ENCODE measurements at regions not wholly inside any gene's neighbourhood (a gene's known extent, or its start where the extent isn't known, plus 50 kb on each side); places are given as distances from the start of the nearest gene placed in this dataset.

- H3K27me3 ChIP-seq (replicated peaks; ENCODE audit: control insufficient read depth, insufficient read depth, low read length): no peaks in the 10 kb centered on the region
- ChIA-PET CTCF (no interaction called here), POLR2A (no interaction called here)
- H3K4me3 Mint-ChIP-seq (ENCODE audit: unreplicated experiment): no peak overlapping the region
- no peak overlapping the region for H3K27ac Mint-ChIP-seq (ENCODE audit: unreplicated experiment)
- no peak for TF ChIP-seq CTCF (IDR thresholded peaks at IDR 0.05; ENCODE audit: insufficient read depth in 1 of 2, low read depth in 1 of 2, low read length in 1 of 2, severe bottlenecking in 1 of 2, unreplicated experiment in 1 of 2)
- H3K27me3 Mint-ChIP-seq (ENCODE audit: insufficient read depth, unreplicated experiment): peaks cover 3% of the 10 kb centered on the region
- H3K4me3 ChIP-seq (ENCODE audit: low read depth, low read length): no peak overlapping the region
- H3K36me3 ChIP-seq (ENCODE audit: control insufficient read depth, insufficient read depth, low read length): no peaks in the 10 kb centered on the region
- no peak for DNase-seq
- H3K4me1 ChIP-seq: no peaks in the 10 kb centered on the region
- BruUV-seq (replicated peaks): no TSS peak
- no peaks in the 10 kb centered on the region for H3K9me3 ChIP-seq
- no peaks in the 10 kb centered on the region for H3K4me1 Mint-ChIP-seq (ENCODE audit: low read depth, unreplicated experiment)
- intact Hi-C loops (cut with micrococcal nuclease; ENCODE audit: unreplicated experiment): no loop called here
- no peaks in the 10 kb centered on the region for H3K36me3 Mint-ChIP-seq (ENCODE audit: insufficient read depth, unreplicated experiment)
- H3K9me3 Mint-ChIP-seq (ENCODE audit: unreplicated experiment): no peaks in the 10 kb centered on the region
Measured at GRCh38 chr4:115292320-115293092, 179.1 kb upstream of the NDST4 start.

GRCh38 chr4:115287426-115287825, 174.0 kb upstream of the NDST4 start:
- ChIA-PET CTCF (no interaction called here), POLR2A (no interaction called here)
- intact Hi-C loops (cut with micrococcal nuclease; ENCODE audit: unreplicated experiment): no loop called here
- TF ChIP-seq CTCF (IDR thresholded peaks at IDR 0.05; ENCODE audit: insufficient read depth in 1 of 2, low read depth in 1 of 2, low read length in 1 of 2, severe bottlenecking in 1 of 2, unreplicated experiment in 1 of 2): no peak
- peaks cover 3% of the 10 kb centered on the region for H3K27me3 Mint-ChIP-seq (ENCODE audit: insufficient read depth, unreplicated experiment)
- no peaks in the 10 kb centered on the region for H3K36me3 Mint-ChIP-seq (ENCODE audit: insufficient read depth, unreplicated experiment)
- H3K36me3 ChIP-seq (ENCODE audit: control insufficient read depth, insufficient read depth, low read length): no peaks in the 10 kb centered on the region
- no peaks in the 10 kb centered on the region for H3K27me3 ChIP-seq (replicated peaks; ENCODE audit: control insufficient read depth, insufficient read depth, low read length)
- no peaks in the 10 kb centered on the region for H3K9me3 Mint-ChIP-seq (ENCODE audit: unreplicated experiment)
- no peak overlapping the region for H3K27ac Mint-ChIP-seq (ENCODE audit: unreplicated experiment)
- no peaks in the 10 kb centered on the region for H3K4me1 ChIP-seq
- no peak overlapping the region for H3K4me3 Mint-ChIP-seq (ENCODE audit: unreplicated experiment)
- H3K4me1 Mint-ChIP-seq (ENCODE audit: low read depth, unreplicated experiment): no peaks in the 10 kb centered on the region
- H3K4me3 ChIP-seq (ENCODE audit: low read depth, low read length): no peak overlapping the region
- no peaks in the 10 kb centered on the region for H3K9me3 ChIP-seq
- BruUV-seq (replicated peaks): no TSS peak
- DNase-seq: no peak

GRCh38 chr4:115279330-115279729, 165.9 kb upstream of the NDST4 start:
- CTCF ChIA-PET: no interaction called here
- DNase-seq: no peak
- Histone ChIP-seq H3K9me3 (no peaks in the 10 kb centered on the region), H3K4me3 (ENCODE audit: low read depth, low read length) (no peak overlapping the region), H3K27me3 (replicated peaks; ENCODE audit: control insufficient read depth, insufficient read depth, low read length) (no peaks in the 10 kb centered on the region), H3K4me1 (no peaks in the 10 kb centered on the region), H3K36me3 (ENCODE audit: control insufficient read depth, insufficient read depth, low read length) (no peaks in the 10 kb centered on the region)
- H3K9me3 Mint-ChIP-seq (ENCODE audit: unreplicated experiment): no peaks in the 10 kb centered on the region
- no peaks in the 10 kb centered on the region for H3K36me3 Mint-ChIP-seq (ENCODE audit: insufficient read depth, unreplicated experiment)
- TF ChIP-seq CTCF (IDR thresholded peaks at IDR 0.05; ENCODE audit: insufficient read depth in 1 of 2, low read depth in 1 of 2, low read length in 1 of 2, severe bottlenecking in 1 of 2, unreplicated experiment in 1 of 2): no peak
- intact Hi-C loops (cut with micrococcal nuclease; ENCODE audit: unreplicated experiment): no loop called here
- H3K27me3 Mint-ChIP-seq (ENCODE audit: insufficient read depth, unreplicated experiment): no peaks in the 10 kb centered on the region
- no TSS peak for BruUV-seq (replicated peaks)
- no peaks in the 10 kb centered on the region for H3K4me1 Mint-ChIP-seq (ENCODE audit: low read depth, unreplicated experiment)
- no peak overlapping the region for H3K27ac Mint-ChIP-seq (ENCODE audit: unreplicated experiment)
- H3K4me3 Mint-ChIP-seq (ENCODE audit: unreplicated experiment): no peak overlapping the region
- POLR2A ChIA-PET: no interaction called here
